DMS153 (cell line): ENCODE measurements at regions not wholly inside any gene's neighbourhood (a gene's known extent, or its start where the extent isn't known, plus 50 kb on each side); places are given as distances from the start of the nearest gene placed in this dataset.
A peak's percentile ranks its signal among the peaks of the same experiment; 100 is the strongest.

Experiments
- DNase-seq: peaks from one replicate; lab custom pipeline; 2025; lab: John Stamatoyannopoulos, UW

- DNase-seq = no peak
Measured at GRCh38 chr20:18999086-18999485, 185.5 kb downstream of the SCP2D1 start.

DNA sequence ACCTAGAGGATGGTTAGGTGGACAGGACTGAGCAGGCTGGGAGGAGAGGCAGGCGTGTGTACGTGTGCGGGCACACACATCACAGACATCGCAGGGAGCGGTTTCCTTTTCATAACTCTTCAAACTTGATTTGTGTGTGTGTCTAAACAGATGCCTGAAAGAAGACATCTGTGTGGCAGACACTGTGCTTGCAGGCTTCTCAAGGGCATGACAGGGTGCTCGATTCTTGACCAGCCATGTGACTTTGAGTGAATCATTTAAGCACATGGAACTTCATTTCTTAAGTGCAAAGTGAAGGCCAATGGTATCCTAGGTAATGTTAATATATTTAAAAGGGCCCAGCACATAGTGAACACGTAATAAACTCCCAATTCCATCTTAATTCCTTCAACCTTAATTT, 186.5 kb downstream of the SCP2D1 start:
- DNase-seq = no peak

DNA sequence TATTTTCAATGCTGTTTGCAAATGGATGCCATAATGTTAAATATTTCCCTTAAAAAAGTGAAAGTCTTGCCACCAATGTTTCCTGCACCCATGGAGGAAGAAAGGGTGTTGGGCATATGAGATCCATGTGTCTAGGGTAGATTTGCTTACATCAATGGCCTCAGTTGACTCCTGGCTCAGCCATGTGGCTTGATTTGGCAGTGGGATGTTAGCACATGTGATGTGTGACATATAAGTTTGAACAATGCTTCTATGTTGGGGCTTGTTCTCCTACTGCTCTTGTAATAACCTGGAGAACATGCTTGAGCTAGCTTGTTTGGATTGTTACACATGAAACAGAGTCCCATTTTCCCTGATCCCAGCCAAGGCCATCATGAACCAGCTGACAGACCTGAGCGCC, 187.6 kb downstream of the SCP2D1 start:
- no peak for DNase-seq

DNA sequence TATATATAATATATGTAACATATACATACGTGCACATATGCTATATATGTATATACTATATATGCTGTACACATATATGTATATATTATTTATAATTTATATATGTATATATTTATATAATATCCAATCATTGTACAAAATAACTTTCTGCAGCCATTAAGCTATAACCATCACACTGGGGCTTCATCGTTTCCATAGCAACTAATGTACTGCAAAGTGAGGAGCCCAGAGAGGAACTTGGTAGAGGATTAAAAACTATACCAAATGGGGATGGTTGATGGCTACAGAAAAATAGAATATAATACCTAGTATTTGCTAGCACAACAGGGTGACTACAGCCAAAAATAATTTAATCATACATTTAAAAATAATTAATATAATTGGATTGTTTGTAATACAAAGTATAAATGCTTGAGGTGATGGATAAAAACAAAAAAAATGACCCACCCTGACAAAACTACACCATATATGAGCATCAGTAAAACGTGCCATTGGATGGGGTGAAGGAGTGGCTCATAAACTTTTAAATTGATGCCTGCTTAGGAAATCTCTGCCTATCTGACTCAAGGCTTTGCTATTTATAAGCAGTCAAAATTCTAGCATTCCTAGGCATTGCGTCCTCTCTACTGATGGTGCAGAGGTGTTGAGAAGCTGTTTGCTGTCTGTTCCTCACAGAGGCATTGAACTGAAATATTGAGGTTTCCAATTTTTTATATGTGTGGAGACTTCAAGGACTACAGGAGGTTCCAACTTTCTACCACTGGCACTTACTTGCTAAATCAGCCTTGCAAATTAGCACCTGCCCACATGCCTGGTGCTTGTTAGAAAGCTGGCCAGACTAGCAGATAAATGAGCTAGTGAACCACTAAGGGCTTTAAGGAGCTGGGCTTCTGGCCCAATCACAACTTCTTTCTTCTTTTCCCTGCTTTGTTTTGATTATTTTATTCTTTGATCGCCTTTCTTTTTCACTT, 190.1 kb downstream of the SCP2D1 start:
- no peak for DNase-seq

DNA sequence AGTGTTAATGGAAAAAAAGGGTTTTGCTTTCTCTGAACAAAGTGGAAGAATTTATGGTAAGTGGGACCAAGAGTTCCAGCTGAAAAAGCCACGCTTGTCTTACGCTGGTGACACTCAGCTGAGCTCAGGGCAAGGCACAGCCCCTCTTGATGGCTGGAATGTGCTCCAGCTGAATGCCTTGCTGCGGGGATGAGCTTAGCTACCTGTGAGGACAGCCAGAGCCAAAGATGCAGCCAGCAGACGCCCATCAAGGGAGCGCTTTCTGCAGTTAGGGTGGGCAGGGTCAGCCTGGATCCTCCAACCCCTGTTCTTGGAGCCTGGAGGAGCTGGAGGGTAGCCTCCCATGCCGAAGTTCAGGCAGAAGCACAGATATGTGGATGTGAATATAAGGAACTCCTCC, 191.4 kb downstream of the SCP2D1 start:
- DNase-seq = no peak

DNA sequence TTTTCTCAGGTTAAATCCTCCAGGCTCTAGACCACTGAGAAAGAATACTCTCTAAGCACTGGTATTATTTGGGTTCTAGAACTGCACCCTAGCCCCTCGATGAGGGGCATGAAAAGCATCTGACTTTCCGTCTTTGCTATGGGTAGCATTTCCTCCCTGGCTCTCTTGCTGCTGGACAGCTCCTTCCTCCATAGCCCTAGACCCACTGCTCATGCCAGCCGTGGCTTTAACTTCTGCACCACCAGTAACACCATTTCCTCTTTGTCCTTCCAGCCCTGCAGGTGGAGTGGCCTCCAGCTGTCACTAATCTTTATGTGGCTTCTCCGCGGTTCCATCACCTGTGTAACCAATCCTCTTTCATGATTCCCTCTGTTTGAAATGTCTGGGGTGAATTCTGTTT, 194.9 kb downstream of the SCP2D1 start:
- DNase-seq = no peak

DNA sequence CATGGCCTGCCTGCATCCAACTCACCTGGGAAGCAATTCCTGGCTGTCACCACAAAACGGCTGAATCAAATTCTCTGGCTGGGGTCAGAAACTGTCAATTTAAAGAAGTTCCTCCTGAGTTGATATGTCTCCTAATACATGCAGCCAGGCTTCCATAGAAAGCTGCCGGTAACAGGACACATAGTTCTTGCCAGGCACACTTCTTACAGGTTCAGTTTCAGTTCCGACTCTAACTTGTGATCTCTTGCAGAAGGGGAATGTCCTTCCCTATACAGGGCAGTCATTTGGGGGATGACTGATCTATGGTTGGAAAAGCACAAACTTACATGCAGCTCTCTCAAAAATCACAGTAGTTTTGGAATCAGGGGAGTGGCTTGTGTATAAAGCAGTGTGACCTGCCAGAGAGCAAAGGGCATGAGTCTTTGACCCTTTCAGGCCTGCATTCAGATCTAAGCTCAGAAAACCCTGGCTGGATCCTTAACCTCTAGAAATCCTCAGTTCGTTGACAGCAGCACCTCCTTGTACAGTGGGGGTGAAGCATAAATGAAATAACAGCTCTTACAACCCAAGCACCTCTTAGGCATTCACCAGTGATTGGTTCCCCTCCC, 195.6 kb downstream of the SCP2D1 start:
- no peak for DNase-seq

DNA sequence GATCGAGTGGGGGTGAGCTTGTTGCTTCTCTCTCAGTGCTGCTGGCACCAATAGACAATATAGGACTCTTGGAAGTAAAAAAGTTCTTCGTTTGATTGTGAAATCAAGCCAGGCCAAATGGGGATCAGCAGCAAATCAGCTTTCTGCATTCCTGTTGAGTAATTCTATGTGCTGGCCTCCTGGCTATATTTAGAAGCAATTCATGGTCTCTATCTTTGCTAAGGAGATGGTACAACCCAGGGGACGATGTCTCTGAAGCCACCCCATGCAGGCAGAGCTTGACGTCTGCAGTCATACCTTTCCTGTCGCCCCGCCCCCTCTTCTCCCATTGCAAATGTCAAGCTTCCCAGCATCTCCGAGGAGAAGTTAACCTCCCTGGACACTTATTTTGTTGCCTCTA, 199.1 kb downstream of the SCP2D1 start:
- no peak for DNase-seq

GRCh38 chr20:19013907-19014306, 198.5 kb upstream of the SLC24A3 start:
- DNase-seq = no peak

DNA sequence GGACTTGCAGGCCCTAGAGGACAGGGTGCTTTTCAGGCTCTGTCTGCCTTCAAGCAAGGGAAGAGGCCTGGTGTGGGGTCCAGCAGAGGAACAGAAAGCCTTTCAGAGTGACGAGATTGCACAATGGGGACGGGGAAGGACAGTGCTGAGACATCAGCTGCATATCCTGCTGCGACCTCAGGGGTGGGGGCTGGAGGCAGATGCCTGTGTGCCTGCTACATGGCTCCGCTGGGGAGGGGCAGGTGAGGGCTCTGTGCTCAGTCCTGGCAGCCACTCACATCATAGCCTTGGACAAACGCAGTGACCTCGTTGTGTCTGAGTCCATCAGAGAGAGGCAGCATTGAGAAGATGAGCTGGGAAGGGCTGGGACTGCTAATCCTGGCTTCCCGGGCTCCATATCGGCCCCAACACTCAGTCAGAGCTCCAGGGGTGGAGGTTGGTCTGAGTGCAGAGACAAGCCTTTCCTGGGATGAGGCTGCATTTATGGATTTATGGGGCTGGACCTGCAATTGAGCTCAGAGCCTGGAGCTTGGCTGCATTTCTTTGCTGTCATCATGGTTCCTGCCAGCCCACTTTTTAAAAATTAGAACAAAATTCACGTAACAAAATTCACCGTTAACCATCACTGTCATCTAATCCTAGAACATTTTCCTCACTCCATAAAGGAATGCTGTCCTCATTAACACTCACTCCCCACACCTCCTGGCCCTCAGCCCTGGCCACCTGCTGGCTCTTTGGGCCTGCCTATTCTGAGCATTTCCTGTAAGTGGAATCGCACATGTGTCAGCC, 196.9 kb upstream of the SLC24A3 start:
- no peak for DNase-seq

DNA sequence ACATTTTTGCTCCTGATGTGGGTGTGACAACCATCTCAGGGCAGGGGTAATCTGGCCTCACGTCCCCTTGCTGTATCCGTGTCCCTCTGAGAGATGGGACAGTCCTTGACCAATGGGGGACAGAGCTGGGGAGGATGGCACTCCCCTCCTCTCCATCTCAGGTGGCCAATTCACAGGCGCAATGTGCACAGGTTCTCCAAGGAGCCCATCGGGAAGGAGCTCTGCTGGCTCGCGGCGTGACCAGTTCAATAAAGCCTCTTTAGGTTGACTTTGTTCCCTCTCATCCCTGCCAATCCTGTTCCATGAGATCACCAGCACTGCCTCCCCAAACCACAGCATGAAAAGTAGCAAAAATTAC, 196.3 kb upstream of the SLC24A3 start:
- no peak for DNase-seq

DNA sequence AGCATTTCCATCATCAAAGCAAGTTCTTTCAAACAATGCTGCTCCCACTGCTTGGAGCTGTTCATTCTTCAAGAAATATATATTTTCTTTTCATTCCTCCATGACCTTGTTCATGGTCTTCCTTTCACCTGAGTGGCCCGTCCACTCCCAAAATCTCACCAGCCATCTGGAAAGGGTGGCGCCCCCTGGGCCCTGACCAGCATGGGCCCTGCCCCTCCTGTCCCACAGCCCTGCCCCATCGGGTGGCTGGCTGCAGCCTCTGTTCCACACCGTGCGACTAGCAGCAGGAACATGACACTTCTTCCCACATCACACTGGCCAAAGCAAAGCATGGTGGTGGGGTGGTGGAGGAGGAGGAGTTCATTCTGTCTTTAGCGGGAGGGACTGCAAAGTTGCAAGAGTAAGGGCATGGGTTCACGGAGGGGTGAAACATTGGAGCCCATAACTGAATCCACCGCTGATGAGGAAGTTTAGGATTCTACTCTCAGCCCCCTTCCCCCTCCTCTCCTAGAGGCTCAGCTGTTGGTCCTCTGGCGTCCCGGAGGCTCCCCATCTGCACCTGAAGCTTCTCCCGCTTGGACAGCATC, 195.2 kb upstream of the SLC24A3 start:
- no peak for DNase-seq

DNA sequence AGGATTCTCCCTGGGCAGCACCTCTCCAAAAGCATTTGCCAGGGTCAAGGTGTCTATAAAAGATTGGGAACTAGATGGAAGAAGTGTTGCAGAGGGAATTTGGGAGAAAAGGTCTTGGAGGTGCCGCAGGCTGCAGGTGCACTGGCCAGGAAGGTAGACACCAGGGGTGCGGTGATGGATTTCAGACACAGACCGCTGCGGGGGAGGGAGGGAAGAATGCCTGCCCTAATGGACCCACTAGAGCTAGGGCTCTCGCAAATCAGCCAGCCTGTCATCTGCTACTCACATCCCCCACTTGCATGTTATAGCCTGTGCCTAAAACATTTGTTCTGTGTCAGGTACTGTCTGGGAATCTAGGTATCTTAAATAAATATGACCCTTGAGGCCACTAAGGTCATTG, 193.6 kb upstream of the SLC24A3 start:
- no peak for DNase-seq

DNA sequence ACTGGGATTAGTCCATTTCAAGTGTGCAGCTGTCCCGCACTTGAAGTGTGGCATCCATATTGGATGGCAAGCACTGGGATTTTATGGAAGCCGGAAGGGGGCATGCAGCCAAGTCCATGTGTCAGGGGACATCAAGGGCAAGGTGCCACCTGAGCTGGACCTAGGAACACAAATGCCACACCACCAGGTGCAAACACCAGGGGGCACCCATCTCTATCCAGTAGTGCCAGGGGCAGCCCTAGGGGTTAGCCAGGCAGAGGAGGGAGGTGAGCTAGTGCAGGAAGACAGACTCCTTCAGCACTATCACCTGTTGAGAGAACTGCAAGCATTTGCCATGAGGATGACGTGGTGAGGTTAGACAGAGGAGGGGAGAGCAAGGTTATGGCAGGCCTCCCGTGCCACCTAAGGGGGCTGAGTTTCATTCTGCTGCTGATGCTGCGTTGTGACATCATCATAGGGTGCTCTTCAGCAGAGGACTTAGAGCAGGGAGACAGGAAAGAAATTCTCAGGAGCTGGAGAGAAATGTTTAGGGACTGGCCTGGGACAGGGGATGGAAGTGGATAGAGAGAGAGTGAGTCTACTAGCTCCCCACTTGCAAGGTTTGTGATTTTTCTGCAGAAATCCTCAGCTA, 192.6 kb upstream of the SLC24A3 start:
- DNase-seq = no peak

DNA sequence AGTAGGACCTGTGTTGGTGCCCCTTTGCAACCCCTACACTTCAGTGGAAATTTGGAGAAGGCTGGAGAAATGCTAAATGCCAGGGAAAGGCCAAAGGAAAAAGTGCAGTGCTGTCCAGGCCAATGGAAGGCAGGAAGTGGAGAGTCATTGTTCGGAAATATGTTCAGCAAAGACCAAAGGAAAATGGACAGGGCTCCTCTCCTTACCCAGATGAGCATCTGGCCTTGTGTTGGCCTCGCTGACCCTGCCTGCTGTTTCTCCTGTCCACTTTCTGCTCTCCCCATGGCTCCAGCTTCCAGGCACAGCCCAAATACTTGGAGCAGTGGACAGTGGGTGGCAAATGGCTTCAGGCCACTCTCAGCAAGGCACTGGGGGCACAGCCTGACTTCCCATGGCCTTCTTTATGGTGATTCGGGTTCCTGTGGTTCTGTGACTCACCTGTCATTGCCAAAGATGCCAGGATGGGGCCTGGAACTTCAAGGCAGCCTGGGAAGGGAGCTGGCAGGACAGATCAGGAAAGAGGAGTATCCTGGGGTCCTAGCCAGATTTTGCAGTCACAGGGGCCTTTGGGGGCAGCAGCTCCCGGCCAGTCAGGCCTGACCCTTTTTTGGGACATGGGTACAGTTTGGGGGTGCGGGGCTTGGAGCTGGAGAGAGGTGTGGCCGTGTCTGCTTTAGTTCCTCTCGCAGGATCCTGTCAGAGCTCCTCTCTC, 190.9 kb upstream of the SLC24A3 start:
- no peak for DNase-seq

GRCh38 chr20:19022118-19022575, 190.3 kb upstream of the SLC24A3 start:
- DNase-seq = no peak

- DNase-seq = peak; percentile 10
Measured at GRCh38 chr20:19022791-19023448, 189.5 kb upstream of the SLC24A3 start.

DNA sequence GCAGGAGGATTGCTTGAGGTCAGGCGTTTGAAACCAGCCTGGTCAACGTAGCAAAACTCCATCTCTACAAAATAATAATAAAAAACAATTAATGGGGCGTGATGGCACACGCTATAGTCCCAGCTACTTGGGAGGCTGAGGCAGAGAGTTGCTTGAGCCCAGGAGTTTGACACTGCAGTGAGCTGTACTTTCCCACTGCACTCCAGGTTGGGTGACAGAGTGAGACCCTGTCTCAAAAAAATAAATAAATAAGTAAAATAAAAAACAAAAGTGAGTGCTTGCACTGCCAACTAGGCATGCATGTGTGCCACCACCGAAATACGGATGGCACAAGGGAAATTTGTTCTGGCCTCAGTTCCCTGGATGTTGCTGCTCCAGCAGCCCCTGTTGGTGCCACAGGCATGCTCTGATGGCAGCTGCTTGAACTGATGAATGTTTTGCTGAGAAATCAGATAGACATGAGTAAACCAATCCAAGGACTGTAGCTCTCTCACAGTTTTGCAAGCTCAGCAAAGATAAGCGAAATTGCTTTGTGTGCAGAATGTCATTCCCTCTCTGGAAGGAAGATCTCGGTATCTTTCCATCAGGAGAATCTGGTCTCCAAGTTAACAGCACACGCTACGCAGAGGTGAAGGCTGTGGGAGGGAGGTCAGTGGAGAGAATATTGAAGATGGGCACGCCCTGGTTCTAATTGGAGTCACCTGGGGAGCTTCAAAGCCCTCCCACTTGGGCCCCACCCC, 188.0 kb upstream of the SLC24A3 start:
- no peak for DNase-seq

DNA sequence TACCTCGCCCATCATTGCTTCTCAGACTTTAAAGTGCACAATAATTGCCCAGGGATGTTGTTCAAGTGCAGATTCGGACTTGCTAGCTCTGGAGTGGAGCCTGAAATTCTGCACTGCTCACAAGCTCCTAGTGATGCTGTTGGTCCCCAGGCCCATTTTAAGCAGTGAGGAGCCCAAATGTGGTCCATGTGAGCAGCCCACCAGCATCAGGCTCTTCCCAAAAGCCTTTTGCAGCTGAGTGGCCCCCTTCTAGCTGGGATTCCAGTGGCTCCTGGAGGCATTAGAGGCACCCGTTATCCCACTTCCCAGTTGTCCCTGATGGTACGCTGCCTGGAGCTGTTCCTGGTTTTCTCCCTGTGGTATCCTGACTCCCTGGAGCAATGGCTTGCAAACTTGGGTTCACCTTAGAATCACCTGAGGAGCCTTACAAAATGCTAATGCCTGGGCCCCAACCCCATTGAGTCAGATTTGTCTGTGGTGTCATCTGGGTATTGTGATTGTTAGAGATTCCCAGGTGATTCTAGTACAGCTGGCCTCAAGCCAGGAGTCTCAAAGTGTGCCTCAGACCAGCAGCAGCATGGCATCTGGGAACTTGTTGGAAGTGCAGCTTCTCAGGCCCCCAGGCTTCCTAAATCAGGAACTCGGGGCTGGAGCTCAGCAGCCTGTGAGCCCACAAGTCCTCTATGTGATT, 186.9 kb upstream of the SLC24A3 start:
- DNase-seq = no peak
